ENCODE measurements at regions not wholly inside any gene's neighbourhood (a gene's known extent, or its start where the extent isn't known, plus 50 kb on each side); places are given as distances from the start of the nearest gene placed in this dataset.

- TF ChIP-seq GATA3 (IDR thresholded peaks at IDR 0.05; ENCODE audit: low read depth, low read length) (no peak), GATA2 (IDR thresholded peaks at IDR 0.05; ENCODE audit: low read depth, low read length) (no peak)
These were observed 1648.8 kb downstream of the GRIK2 start for GRCh38 chr6:103042336-103042735.

- TF ChIP-seq GATA2 (IDR thresholded peaks at IDR 0.05; ENCODE audit: low read depth, low read length) (no peak), GATA3 (IDR thresholded peaks at IDR 0.05; ENCODE audit: low read depth, low read length) (no peak)
These were observed 1643.3 kb downstream of the GRIK2 start for GRCh38 chr6:103036846-103037245.

- TF ChIP-seq GATA3 (IDR thresholded peaks at IDR 0.05; ENCODE audit: low read depth, low read length) (no peak), GATA2 (IDR thresholded peaks at IDR 0.05; ENCODE audit: low read depth, low read length) (no peak)
These were observed 1633.9 kb downstream of the GRIK2 start for GRCh38 chr6:103027271-103027931.

- TF ChIP-seq GATA3 (IDR thresholded peaks at IDR 0.05; ENCODE audit: low read depth, low read length) (no peak), GATA2 (IDR thresholded peaks at IDR 0.05; ENCODE audit: low read depth, low read length) (no peak)
These were observed 1624.9 kb downstream of the GRIK2 start for GRCh38 chr6:103018426-103018825.

GRCh38 chr6:103017878-103018277 lies 1624.4 kb downstream of the GRIK2 start:
- TF ChIP-seq GATA3 (IDR thresholded peaks at IDR 0.05; ENCODE audit: low read depth, low read length) (no peak), GATA2 (IDR thresholded peaks at IDR 0.05; ENCODE audit: low read depth, low read length) (no peak)

- TF ChIP-seq GATA2 (IDR thresholded peaks at IDR 0.05; ENCODE audit: low read depth, low read length): no peak
- TF ChIP-seq GATA3 (IDR thresholded peaks at IDR 0.05; ENCODE audit: low read depth, low read length): no peak
These were observed 1618.1 kb downstream of the GRIK2 start for GRCh38 chr6:103011605-103012004.

GRCh38 chr6:103002282-103002681 lies 1608.8 kb downstream of the GRIK2 start:
- TF ChIP-seq GATA3 (IDR thresholded peaks at IDR 0.05; ENCODE audit: low read depth, low read length) (no peak), GATA2 (IDR thresholded peaks at IDR 0.05; ENCODE audit: low read depth, low read length) (no peak)

- no peak for TF ChIP-seq GATA2 (IDR thresholded peaks at IDR 0.05; ENCODE audit: low read depth, low read length)
- no peak for TF ChIP-seq GATA3 (IDR thresholded peaks at IDR 0.05; ENCODE audit: low read depth, low read length)
These were observed 1608.2 kb downstream of the GRIK2 start for GRCh38 chr6:103001724-103002123.

GRCh38 chr6:103000688-103001087 lies 1607.2 kb downstream of the GRIK2 start:
- TF ChIP-seq GATA2 (IDR thresholded peaks at IDR 0.05; ENCODE audit: low read depth, low read length) (no peak), GATA3 (IDR thresholded peaks at IDR 0.05; ENCODE audit: low read depth, low read length) (no peak)

GRCh38 chr6:102995491-102995890 lies 1602.0 kb downstream of the GRIK2 start:
- no peak for TF ChIP-seq GATA2 (IDR thresholded peaks at IDR 0.05; ENCODE audit: low read depth, low read length)
- TF ChIP-seq GATA3 (IDR thresholded peaks at IDR 0.05; ENCODE audit: low read depth, low read length): no peak

GRCh38 chr6:102994866-102995265 lies 1601.4 kb downstream of the GRIK2 start:
- TF ChIP-seq GATA2 (IDR thresholded peaks at IDR 0.05; ENCODE audit: low read depth, low read length) (no peak), GATA3 (IDR thresholded peaks at IDR 0.05; ENCODE audit: low read depth, low read length) (no peak)

- TF ChIP-seq GATA2 (IDR thresholded peaks at IDR 0.05; ENCODE audit: low read depth, low read length) (no peak), GATA3 (IDR thresholded peaks at IDR 0.05; ENCODE audit: low read depth, low read length) (no peak)
These were observed 1592.6 kb downstream of the GRIK2 start for GRCh38 chr6:102986086-102986485.

- TF ChIP-seq GATA3 (IDR thresholded peaks at IDR 0.05; ENCODE audit: low read depth, low read length) (no peak), GATA2 (IDR thresholded peaks at IDR 0.05; ENCODE audit: low read depth, low read length) (no peak)
These were observed 1590.8 kb downstream of the GRIK2 start for GRCh38 chr6:102984357-102984756.

GRCh38 chr6:102981490-102982015 lies 1588.0 kb downstream of the GRIK2 start:
- no peak for TF ChIP-seq GATA3 (IDR thresholded peaks at IDR 0.05; ENCODE audit: low read depth, low read length)
- no peak for TF ChIP-seq GATA2 (IDR thresholded peaks at IDR 0.05; ENCODE audit: low read depth, low read length)

GRCh38 chr6:102980951-102981350 lies 1587.4 kb downstream of the GRIK2 start:
- TF ChIP-seq GATA3 (IDR thresholded peaks at IDR 0.05; ENCODE audit: low read depth, low read length): no peak
- no peak for TF ChIP-seq GATA2 (IDR thresholded peaks at IDR 0.05; ENCODE audit: low read depth, low read length)

All from SH-SY5Y (cell line).